ENCODE measurements at regions not wholly inside any gene's neighbourhood (a gene's known extent, or its start where the extent isn't known, plus 50 kb on each side); places are given as distances from the start of the nearest gene placed in this dataset.

DNA sequence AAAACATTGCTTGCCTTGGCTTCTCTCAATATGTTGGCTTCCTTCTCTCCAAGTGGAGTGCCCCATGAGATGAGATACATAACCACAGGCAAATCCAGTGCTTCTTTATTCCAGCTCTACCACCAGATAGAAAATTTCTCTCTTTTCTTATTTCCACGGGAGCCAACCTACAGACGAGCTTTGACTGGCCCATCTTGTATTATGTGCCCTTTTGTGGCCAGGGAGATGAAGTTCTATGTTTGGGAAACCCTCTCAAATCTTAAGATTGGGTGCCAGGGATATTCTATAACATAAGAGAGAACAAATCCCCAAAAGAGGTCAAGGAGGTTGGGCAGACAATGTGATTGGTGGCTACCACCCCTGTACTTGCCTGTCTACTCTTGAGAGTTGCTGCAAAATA, 351.8 kb downstream of the ZNF326 start:
- no peak overlapping the region for H2BK12ac ChIP-seq (ENCODE audit: insufficient read length, low read depth, low read length)
- no peak overlapping the region for H3K56ac ChIP-seq (ENCODE audit: insufficient read length, low read depth, low read length)
- TF ChIP-seq, protein P1, sequence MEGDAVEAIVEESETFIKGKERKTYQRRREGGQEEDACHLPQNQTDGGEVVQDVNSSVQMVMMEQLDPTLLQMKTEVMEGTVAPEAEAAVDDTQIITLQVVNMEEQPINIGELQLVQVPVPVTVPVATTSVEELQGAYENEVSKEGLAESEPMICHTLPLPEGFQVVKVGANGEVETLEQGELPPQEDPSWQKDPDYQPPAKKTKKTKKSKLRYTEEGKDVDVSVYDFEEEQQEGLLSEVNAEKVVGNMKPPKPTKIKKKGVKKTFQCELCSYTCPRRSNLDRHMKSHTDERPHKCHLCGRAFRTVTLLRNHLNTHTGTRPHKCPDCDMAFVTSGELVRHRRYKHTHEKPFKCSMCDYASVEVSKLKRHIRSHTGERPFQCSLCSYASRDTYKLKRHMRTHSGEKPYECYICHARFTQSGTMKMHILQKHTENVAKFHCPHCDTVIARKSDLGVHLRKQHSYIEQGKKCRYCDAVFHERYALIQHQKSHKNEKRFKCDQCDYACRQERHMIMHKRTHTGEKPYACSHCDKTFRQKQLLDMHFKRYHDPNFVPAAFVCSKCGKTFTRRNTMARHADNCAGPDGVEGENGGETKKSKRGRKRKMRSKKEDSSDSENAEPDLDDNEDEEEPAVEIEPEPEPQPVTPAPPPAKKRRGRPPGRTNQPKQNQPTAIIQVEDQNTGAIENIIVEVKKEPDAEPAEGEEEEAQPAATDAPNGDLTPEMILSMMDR (conservative IDR thresholded peaks at IDR 0.05): no peak
- H3K27me3 ChIP-seq (ENCODE audit: insufficient read depth, low read length): no peaks in the 10 kb centered on the region
- H2AFZ ChIP-seq (ENCODE audit: low read length): no peak overlapping the region
- Mint-ChIP-seq H3K4me1 (no peaks in the 10 kb centered on the region), H3K36me3 (ENCODE audit: insufficient read depth in 1 of 3, low read depth in 3 of 3) (peaks cover 9 to 10% (median 9%) of the 10 kb centered on the region in 3 experiments; a peak in 5 of 7 replicates), H3K27me3 (ENCODE audit: low read depth) (no peaks in the 10 kb centered on the region; the same call in 1 of the 2 replicates), H3K9me3 (peaks cover 10 to 14% of the 10 kb centered on the region in 2 experiments), H3K27ac (no peak overlapping the region), H3K4me3 (no peak overlapping the region)
- no peak overlapping the region for H3T11ph ChIP-seq (ENCODE audit: low read length)
- H3K27ac ChIP-seq (ENCODE audit: insufficient read length, low read depth, low read length): no peak overlapping the region
- DNase-seq: no peak
- H3K18ac ChIP-seq (ENCODE audit: insufficient read length, low read depth, low read length): no peak overlapping the region
- no peaks in the 10 kb centered on the region for H4K20me1 ChIP-seq (ENCODE audit: control insufficient read depth, insufficient read depth, insufficient read length)
- no peak overlapping the region for H3K4ac ChIP-seq (ENCODE audit: low read depth, low read length)
- no CpG with 5 or more reads among the region's 2 CpGs for WGBS (ENCODE audit: extremely low coverage, insufficient read length, low lambda C conversion rate)
- H3K23ac ChIP-seq (ENCODE audit: insufficient read length, low read depth, low read length): no peak overlapping the region
- no peak overlapping the region for H4K5ac ChIP-seq (ENCODE audit: insufficient read length, low read depth, low read length)
- no peak overlapping the region for H4K8ac ChIP-seq (replicated peaks; ENCODE audit: insufficient read length, low read depth, low read length)
- H3K4me2 ChIP-seq (ENCODE audit: insufficient read depth, insufficient read length, low read length): no peak overlapping the region
- H3K79me1 ChIP-seq (ENCODE audit: insufficient read depth, low read depth, low read length, poor library complexity, severe bottlenecking): no peaks in the 10 kb centered on the region
- H2BK15ac ChIP-seq (ENCODE audit: low read depth, low read length): no peak overlapping the region
- H3K79me2 ChIP-seq (ENCODE audit: insufficient read depth, low read length): no peaks in the 10 kb centered on the region
- H3K9me3 ChIP-seq (ENCODE audit: control insufficient read depth, low read depth, low read length): no peaks in the 10 kb centered on the region
- H2BK5ac ChIP-seq (ENCODE audit: insufficient read length, low read length): no peak overlapping the region
- no peak overlapping the region for H2AK5ac ChIP-seq (ENCODE audit: insufficient read length, low read length)
- H2BK20ac ChIP-seq (ENCODE audit: low read depth, low read length, poor library complexity, severe bottlenecking): no peak overlapping the region
- H3K14ac ChIP-seq (ENCODE audit: insufficient read depth, low read length): no peak overlapping the region
- no peaks in the 10 kb centered on the region for H3K4me1 ChIP-seq (ENCODE audit: insufficient read depth, low read length)
- no peak overlapping the region for H2BK120ac ChIP-seq (ENCODE audit: low read depth, low read length, poor library complexity, severe bottlenecking)
- no peak overlapping the region for H4K91ac ChIP-seq (ENCODE audit: insufficient read length, low read depth, low read length)
- no peak overlapping the region for H3K9ac ChIP-seq (ENCODE audit: extremely low read depth, insufficient read length, low read length)
- H3K23me2 ChIP-seq (ENCODE audit: insufficient read length, low read depth, low read length, poor library complexity, severe bottlenecking): no peaks in the 10 kb centered on the region
